ENCODE measurements at regions not wholly inside any gene's neighbourhood (a gene's known extent, or its start where the extent isn't known, plus 50 kb on each side); places are given as distances from the start of the nearest gene placed in this dataset.

DNA sequence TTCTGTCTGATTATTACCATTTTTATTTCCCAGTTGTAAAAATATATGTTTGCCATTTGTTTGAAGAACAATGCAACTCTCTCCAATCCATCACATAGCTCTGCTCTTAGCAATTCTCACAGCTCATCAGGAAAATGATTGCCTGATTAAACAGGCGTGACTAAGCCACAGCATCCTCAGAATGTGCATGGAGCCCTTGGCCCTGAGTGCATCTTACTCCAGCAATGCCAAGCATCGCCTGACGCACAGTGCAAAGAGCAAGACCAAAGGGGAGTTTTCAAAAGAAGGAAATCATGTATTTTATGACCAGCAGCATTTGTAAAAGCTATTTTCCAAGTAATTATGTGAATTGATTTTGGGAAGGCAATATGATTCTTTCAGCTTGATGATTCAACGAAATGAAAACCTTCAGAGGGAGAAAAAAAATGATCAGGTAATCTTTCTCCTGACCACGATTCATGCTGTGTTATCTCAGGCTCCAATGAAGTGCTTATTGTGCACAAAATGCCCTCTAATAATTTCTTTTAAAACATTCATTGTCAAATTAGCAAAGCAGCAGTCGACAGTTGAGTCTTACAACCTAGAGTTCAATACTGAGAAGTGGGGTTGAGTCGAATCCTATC is 138.0 kb upstream of the FAM9B start:
- FAIRE-seq = no peak
- TF ChIP-seq, protein P1, sequence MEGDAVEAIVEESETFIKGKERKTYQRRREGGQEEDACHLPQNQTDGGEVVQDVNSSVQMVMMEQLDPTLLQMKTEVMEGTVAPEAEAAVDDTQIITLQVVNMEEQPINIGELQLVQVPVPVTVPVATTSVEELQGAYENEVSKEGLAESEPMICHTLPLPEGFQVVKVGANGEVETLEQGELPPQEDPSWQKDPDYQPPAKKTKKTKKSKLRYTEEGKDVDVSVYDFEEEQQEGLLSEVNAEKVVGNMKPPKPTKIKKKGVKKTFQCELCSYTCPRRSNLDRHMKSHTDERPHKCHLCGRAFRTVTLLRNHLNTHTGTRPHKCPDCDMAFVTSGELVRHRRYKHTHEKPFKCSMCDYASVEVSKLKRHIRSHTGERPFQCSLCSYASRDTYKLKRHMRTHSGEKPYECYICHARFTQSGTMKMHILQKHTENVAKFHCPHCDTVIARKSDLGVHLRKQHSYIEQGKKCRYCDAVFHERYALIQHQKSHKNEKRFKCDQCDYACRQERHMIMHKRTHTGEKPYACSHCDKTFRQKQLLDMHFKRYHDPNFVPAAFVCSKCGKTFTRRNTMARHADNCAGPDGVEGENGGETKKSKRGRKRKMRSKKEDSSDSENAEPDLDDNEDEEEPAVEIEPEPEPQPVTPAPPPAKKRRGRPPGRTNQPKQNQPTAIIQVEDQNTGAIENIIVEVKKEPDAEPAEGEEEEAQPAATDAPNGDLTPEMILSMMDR (IDR thresholded peaks at IDR 0.05; ENCODE audit: insufficient read depth, missing control alignments) = no peak
- no peak for DNase-seq (ENCODE audit: insufficient read length, low spot score)

DNA sequence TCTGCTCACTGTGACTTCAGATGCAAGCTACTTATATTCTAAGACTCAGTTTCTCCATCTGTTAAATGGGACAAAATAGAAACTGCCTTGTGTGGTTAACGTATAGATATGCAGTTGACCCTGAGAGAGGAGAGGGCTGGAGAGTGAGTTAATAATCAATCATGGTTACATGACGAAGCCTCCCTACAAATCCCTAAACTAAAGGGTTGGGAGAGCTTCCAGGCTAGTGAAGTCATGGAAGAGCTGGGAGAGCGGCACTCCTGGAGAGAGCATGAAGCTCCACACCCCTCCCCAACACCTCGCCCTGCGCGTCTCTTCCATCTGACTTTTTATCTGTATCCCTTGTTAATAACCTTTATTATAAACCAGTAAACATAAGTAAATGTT is 138.5 kb upstream of the FAM9B start:
- no peak for FAIRE-seq
- no peak for DNase-seq (ENCODE audit: insufficient read length, low spot score)
- TF ChIP-seq, protein P1 (IDR thresholded peaks at IDR 0.05; ENCODE audit: insufficient read depth, missing control alignments) = no peak

DNA sequence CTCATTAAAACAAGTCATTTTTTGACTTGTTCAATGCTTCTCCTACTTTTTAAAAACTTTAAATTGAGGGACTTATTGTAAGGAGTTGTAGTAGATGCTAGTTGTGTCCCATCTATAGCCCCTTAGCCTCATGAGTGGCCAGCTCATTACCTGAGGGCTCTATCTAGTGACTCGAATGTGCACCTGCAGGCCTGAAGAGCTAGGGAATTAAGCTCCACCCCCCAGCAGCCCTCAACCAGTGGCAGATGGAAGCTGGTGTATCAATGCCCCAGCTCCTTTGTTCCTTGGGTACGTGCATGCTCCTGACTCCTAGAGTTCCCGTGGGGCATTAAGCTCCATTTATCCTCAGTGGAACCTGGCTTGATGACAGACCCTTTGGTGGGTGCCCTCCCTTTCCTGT is 146.7 kb upstream of the FAM9B start:
- TF ChIP-seq, protein P1 (IDR thresholded peaks at IDR 0.05; ENCODE audit: insufficient read depth, missing control alignments) = no peak
- FAIRE-seq (no peak), DNase-seq (ENCODE audit: insufficient read length, low spot score) (no peak)

DNA sequence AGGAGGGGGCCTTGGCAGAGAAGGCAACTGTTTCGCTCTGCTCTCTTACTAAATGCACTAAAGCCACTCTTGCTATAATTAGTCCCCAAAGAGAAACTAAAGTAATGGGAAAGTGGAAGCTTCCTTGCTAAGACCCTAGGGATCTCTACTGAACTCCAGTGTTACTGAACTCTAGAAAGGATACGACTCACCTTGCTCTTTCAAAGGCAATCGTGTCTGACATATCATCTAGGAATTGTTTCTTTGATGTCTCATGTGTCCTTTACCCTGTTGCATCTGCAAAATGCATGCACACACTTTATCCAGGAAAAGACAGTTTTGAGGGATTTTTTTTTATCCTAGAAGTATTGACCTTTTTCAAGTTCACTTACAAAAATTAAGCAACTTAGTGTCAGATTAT is 148.1 kb upstream of the FAM9B start:
- DNase-seq (ENCODE audit: insufficient read length, low spot score) (no peak), FAIRE-seq (no peak)
- TF ChIP-seq, protein P1 (IDR thresholded peaks at IDR 0.05; ENCODE audit: insufficient read depth, missing control alignments) = no peak

DNA sequence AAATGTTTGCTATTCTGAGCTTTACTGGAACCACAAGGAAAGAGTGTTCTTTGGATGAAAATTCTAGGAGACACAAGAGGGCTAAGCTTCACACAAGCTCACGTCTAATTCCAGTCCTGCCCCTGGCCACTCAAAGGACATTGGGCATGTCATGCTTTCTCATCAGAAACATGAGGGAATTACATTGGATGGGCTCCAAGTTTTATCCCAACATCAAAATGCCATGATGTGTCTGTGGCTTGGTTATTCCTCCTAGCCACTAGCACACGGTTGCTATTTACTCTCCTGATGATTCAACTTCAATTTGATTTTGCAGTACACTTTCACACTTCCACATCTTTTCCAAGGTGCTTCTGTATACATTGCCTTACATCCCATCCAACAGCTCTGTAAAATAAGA is 149.6 kb upstream of the FAM9B start:
- DNase-seq (ENCODE audit: insufficient read length, low spot score) = no peak
- TF ChIP-seq, protein P1 (IDR thresholded peaks at IDR 0.05; ENCODE audit: insufficient read depth, missing control alignments) = no peak
- no peak for FAIRE-seq

DNA sequence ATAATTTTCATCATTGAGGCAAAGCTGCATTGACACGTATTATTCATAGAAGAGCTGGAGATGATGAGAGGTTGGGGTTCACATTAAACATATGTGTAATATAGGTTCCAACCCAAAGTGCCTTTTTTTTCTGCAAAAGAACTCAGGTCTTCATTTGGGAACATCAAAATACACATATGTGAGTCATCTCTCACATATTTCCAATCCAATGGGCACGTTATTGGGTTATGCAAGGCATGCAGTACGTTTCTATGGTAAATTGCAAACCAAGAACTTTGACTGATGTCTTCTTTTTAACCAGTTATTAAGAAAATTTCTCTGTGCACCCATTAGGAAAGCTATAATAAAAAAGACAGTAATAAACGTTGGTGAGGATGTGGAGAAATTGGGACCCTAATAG is 150.3 kb upstream of the FAM9B start:
- TF ChIP-seq, protein P1 (IDR thresholded peaks at IDR 0.05; ENCODE audit: insufficient read depth, missing control alignments) = no peak
- DNase-seq (ENCODE audit: insufficient read length, low spot score) (no peak), FAIRE-seq (no peak)

DNA sequence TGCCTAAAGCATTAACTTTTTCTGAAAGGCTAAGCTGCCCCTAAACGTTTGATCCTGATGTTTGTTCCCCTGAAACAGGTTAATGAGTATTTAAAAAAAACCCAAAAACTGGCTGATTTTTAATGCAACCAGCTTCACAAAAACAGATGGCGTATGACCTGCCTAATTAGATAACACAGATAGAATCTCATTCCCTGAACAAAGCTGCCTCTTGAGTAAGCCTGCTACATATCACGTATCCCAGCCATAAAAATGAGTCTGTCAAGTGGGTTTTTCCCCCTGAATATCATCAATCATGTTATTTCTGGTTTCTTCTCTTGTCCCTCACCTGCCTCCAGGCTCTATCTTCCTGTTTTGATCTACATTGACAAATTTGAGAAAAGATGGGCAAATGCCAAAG is 154.2 kb upstream of the FAM9B start:
- no peak for DNase-seq (ENCODE audit: insufficient read length, low spot score)
- TF ChIP-seq, protein P1 (IDR thresholded peaks at IDR 0.05; ENCODE audit: insufficient read depth, missing control alignments) = no peak
- no peak for FAIRE-seq
